IMR-90 (cell line): ENCODE measurements at regions not wholly inside any gene's neighbourhood (a gene's known extent, or its start where the extent isn't known, plus 50 kb on each side); places are given as distances from the start of the nearest gene placed in this dataset.

Experiments
- ATAC-seq: fragments of 200-7000 bp; cut with Tn5 transposase; 2 replicates; pipeline ENCODE4 v1.9.1; 2020; ENCODE audit warnings: low read depth, mild to moderate bottlenecking, moderate library complexity
- BruUV-seq: library from RNA; stranded (reverse); fragments of 400-500 nt; replicated peaks from 2 replicates; lab custom pipeline; 2021; lab: Mats Ljungman, UMichigan
- CTCF ChIA-PET: fragments of 300-600 bp; formaldehyde crosslinking; extraction: SDS; loops from one replicate; lab custom pipeline; 2021; ENCODE audit warnings: antibody characterized with exemption; lab: Yijun Ruan, JAX
- POLR2A ChIA-PET: fragments of 300-600 bp; sonication (Branson Sonifier 250); formaldehyde crosslinking; loops from one replicate; lab custom pipeline; 2022; ENCODE audit warnings: antibody characterized with exemption; ENCODE audit not compliant: unreplicated experiment; lab: Charles Lee
- DNase-seq: peaks from one replicate; pipeline ENCODE4 v3.0.0; 2013
- H2AFZ ChIP-seq: replicated peaks from 2 replicates; pipeline ENCODE3; 2013; ENCODE audit warnings: low read length, mild to moderate bottlenecking; ENCODE audit not compliant: poor library complexity
- H2AK5ac ChIP-seq: 2 replicates; pipeline ENCODE4 v1.6.1; 2013; ENCODE audit warnings: low read depth, low read length, inconsistent platforms
- H2AK9ac ChIP-seq: replicated peaks from 2 replicates; pipeline ENCODE3; 2013; ENCODE audit warnings: mild to moderate bottlenecking, low read depth, low read length, moderate library complexity; ENCODE audit not compliant: poor library complexity
- H2BK120ac ChIP-seq: 2 replicates; pipeline ENCODE4 v1.6.1; 2013; ENCODE audit warnings: low read depth, low read length, inconsistent platforms
- H2BK15ac ChIP-seq: 3 replicates; pipeline ENCODE4 v1.6.1; 2013; ENCODE audit warnings: low read depth, low read length, inconsistent platforms
- H2BK20ac ChIP-seq: 2 replicates; pipeline ENCODE4 v1.6.1; 2013; ENCODE audit warnings: low read depth, mild to moderate bottlenecking, inconsistent platforms, low read length, moderate library complexity
- H2BK5ac ChIP-seq: 2 replicates; pipeline ENCODE4 v1.6.1; 2013; ENCODE audit warnings: mild to moderate bottlenecking, low read depth, low read length, inconsistent platforms; ENCODE audit not compliant: poor library complexity, severe bottlenecking
- H3K14ac ChIP-seq: replicated peaks from 2 replicates; pipeline ENCODE4 v1.6.1; 2013; ENCODE audit warnings: low read depth, low read length, inconsistent platforms
- H3K18ac ChIP-seq: 2 replicates; pipeline ENCODE4 v1.6.1; 2013; ENCODE audit warnings: low read depth, low read length, control low read depth
- H3K23ac ChIP-seq: 2 replicates; pipeline ENCODE4 v1.6.1; 2013; ENCODE audit warnings: low read depth, low read length, inconsistent platforms
- H3K27ac ChIP-seq: 2 replicates; pipeline ENCODE4 v1.5.1; 2013; ENCODE audit warnings: mild to moderate bottlenecking, control low read depth, low read length; ENCODE audit not compliant: insufficient read depth
- H3K27me3 ChIP-seq: 2 replicates; pipeline ENCODE4 v1.6.1; 2013; ENCODE audit warnings: low read length; ENCODE audit not compliant: control insufficient read depth, insufficient read depth
- H3K36me3 ChIP-seq: 2 replicates; pipeline ENCODE4 v1.6.1; 2013; ENCODE audit warnings: low read length, mixed read lengths; ENCODE audit not compliant: control insufficient read depth, insufficient read depth
- H3K4ac ChIP-seq: 2 replicates; pipeline ENCODE4 v1.6.1; 2013; ENCODE audit warnings: low read depth, low read length, inconsistent platforms
- H3K4me1 ChIP-seq: 2 replicates; pipeline ENCODE4 v1.6.1; 2013; ENCODE audit warnings: low read length, mixed read lengths; ENCODE audit not compliant: control insufficient read depth, insufficient read depth
- H3K4me2 ChIP-seq: 2 replicates; pipeline ENCODE4 v1.6.1; 2013; ENCODE audit warnings: low read depth, mild to moderate bottlenecking, control low read depth, low read length, moderate library complexity
- H3K4me3 ChIP-seq: 2 replicates; pipeline ENCODE4 v1.5.1; 2013; ENCODE audit warnings: low read depth, mild to moderate bottlenecking, control low read depth, low read length, moderate library complexity; ENCODE audit not compliant: insufficient read depth
- H3K56ac ChIP-seq: 2 replicates; pipeline ENCODE4 v1.6.1; 2013; ENCODE audit warnings: low read length, inconsistent platforms; ENCODE audit not compliant: insufficient read depth; ENCODE audit errors: extremely low read depth
- H3K79me1 ChIP-seq, 2 experiments: 2 replicates each; pipeline ENCODE4 v1.6.1; 2013; ENCODE audit warnings: low read length in 2 of 2, inconsistent platforms in 1 of 2, low read depth in 1 of 2
- H3K9ac ChIP-seq: 2 replicates; pipeline ENCODE4 v1.6.1; 2013; ENCODE audit warnings: low read depth, low read length, control low read depth
- H3K9me1 ChIP-seq: 2 replicates; pipeline ENCODE4 v1.6.1; 2013; ENCODE audit warnings: low read length, inconsistent platforms; ENCODE audit not compliant: insufficient read depth
- H3K9me3 ChIP-seq: 2 replicates; pipeline ENCODE4 v1.6.1; 2013; ENCODE audit warnings: low read length; ENCODE audit not compliant: control insufficient read depth, insufficient read depth
- H4K20me1 ChIP-seq: 2 replicates; pipeline ENCODE4 v1.6.1; 2013; ENCODE audit warnings: low read length, inconsistent platforms; ENCODE audit not compliant: insufficient read depth
- H4K5ac ChIP-seq: 2 replicates; pipeline ENCODE4 v1.6.1; 2013; ENCODE audit warnings: mild to moderate bottlenecking, low read depth, low read length, control low read depth
- H4K8ac ChIP-seq, 2 experiments: 2 replicates each; pipeline ENCODE4 v1.6.1; 2013; ENCODE audit warnings: low read depth in 2 of 2, low read length in 2 of 2, control low read depth in 1 of 2, inconsistent platforms in 1 of 2
- H4K91ac ChIP-seq: 2 replicates; pipeline ENCODE4 v1.6.1; 2013; ENCODE audit warnings: low read depth, low read length, inconsistent platforms; ENCODE audit not compliant: insufficient read depth
- CEBPB ChIP-seq: IDR thresholded peaks from 2 replicates; pipeline ENCODE4 v1.6.1; 2012; ENCODE audit warnings: low read depth, low read length, improper control_type of control experiment
- ELK1 ChIP-seq: fragments of 150-350 bp; IDR thresholded peaks from 2 replicates; pipeline ENCODE4 v1.6.1; 2016; ENCODE audit warnings: low read depth, mild to moderate bottlenecking, low read length, moderate library complexity, borderline replicate concordance
- MAFK ChIP-seq: IDR thresholded peaks from 2 replicates; pipeline ENCODE4 v1.6.1; 2012; ENCODE audit warnings: low read depth, low read length, improper control_type of control experiment
- MAZ ChIP-seq: IDR thresholded peaks from 2 replicates; pipeline ENCODE4 v1.6.1; 2012; ENCODE audit warnings: low read depth, mild to moderate bottlenecking, low read length, improper control_type of control experiment, moderate library complexity, borderline replicate concordance
- NFE2L2 ChIP-seq: fragments of 150-350 bp; IDR thresholded peaks from 2 replicates; pipeline ENCODE4 v1.6.1; 2016; ENCODE audit warnings: low read depth, mild to moderate bottlenecking, low read length
- RCOR1 ChIP-seq: IDR thresholded peaks from 2 replicates; pipeline ENCODE4 v1.6.1; 2012; ENCODE audit warnings: mild to moderate bottlenecking, low read length, improper control_type of control experiment; ENCODE audit not compliant: insufficient replicate concordance
- RFX5 ChIP-seq: IDR thresholded peaks from 2 replicates; pipeline ENCODE4 v1.8.0; 2012; ENCODE audit warnings: low read depth, mild to moderate bottlenecking, low read length, moderate library complexity
- USF2 ChIP-seq: fragments of 150-350 bp; IDR thresholded peaks from 2 replicates; pipeline ENCODE4 v1.6.1; 2017; ENCODE audit warnings: mild to moderate bottlenecking, antibody characterized with exemption, low read length, low read depth
- WGBS, 2 experiments: methylation state at CpG; one replicate each; pipeline versions ENCODE4 v1.1.5 to v1.1.7; 2013; ENCODE audit warnings: missing lambda C conversion rate in 2 of 2; ENCODE audit not compliant: insufficient read length in 1 of 2; ENCODE audit errors: extremely low coverage in 2 of 2; 5-methylcytosine and 5-hydroxymethylcytosine counted together
- dilution Hi-C: fragments of 300-500 bp; cut with HindIII; formaldehyde crosslinking; loops from one replicate; pipeline ENCODE4 v1.14.3; 2018; ENCODE audit warnings: low sequenced_read_pairs; ENCODE audit not compliant: unreplicated experiment
- in situ Hi-C: fragments of 300-500 bp; cut with MboI; formaldehyde crosslinking; loops from 3 replicates; pipeline ENCODE4 v1.14.3; 2019; ENCODE audit warnings: low sequenced_read_pairs, inconsistent platforms, mixed read lengths
- intact Hi-C: fragments of 100-400 bp; cut with micrococcal nuclease; formaldehyde crosslinking; loops from 2 replicates; pipeline ENCODE4 v1.10.0; 2022

DNA sequence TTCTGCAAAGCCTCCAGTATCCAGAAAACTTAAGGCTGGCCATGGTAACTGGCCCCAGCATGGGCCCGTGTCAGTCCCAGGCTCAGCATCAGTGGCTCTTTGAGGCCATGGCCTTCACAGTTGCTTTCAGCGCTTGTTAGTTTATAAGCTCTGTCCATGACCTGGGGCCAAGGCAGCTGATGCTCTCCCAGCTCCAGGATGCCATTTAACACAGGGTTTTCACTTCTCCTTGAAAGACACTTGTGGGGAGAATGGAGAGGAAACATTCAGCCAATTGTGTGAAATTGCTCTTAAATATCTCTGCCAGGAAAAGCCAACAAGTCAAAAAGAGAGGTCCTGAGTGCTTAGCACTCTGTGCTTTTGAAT, 321.3 kb downstream of the FOXO1 start:
- H2AFZ ChIP-seq = no peak overlapping the region
- H3K4me1 ChIP-seq = no peaks in the 10 kb centered on the region
- in situ Hi-C loops = no loop called here

More for the DNA sequence above, 321.3 kb downstream of the FOXO1 start:
- Histone ChIP-seq H3K4me2 (no peak overlapping the region), H3K79me1 (no peaks in the 10 kb centered on the region), H3K9me3 (no peaks in the 10 kb centered on the region), H2BK15ac (no peak overlapping the region), H3K4me3 (no peak overlapping the region), H3K18ac (no peak overlapping the region), H2BK120ac (no peak overlapping the region), H4K5ac (no peak overlapping the region), H4K20me1 (no peaks in the 10 kb centered on the region), H2BK5ac (no peak overlapping the region), H3K14ac (no peak overlapping the region), H3K27ac (no peak overlapping the region), H2AK9ac (no peak overlapping the region), H2AK5ac (no peak overlapping the region), H3K23ac (no peak overlapping the region), H4K8ac (no peak overlapping the region), H3K4ac (no peak overlapping the region), H2BK20ac (no peak overlapping the region), H3K36me3 (no peaks in the 10 kb centered on the region), H3K56ac (no peak overlapping the region), H4K91ac (no peak overlapping the region), H3K27me3 (no peaks in the 10 kb centered on the region), H3K9ac (no peak overlapping the region), H3K9me1 (no peaks in the 10 kb centered on the region)
- no TSS peak for BruUV-seq
- intact Hi-C loops (no loop called here), dilution Hi-C loops (no loop called here)
- ChIA-PET POLR2A (no interaction called here), CTCF (no interaction called here)
- no peak for DNase-seq
- TF ChIP-seq RFX5 (no peak), NFE2L2 (no peak), ELK1 (no peak), USF2 (no peak), MAFK (no peak), RCOR1 (no peak), MAZ (no peak), CEBPB (no peak)
- whole genome bisulfite sequencing, 2 experiments = no CpG with 5 or more reads among the region's 2 CpGs
- ATAC-seq = no peak
